ENCODE measurements at regions not wholly inside any gene's neighbourhood (a gene's known extent, or its start where the extent isn't known, plus 50 kb on each side); places are given as distances from the start of the nearest gene placed in this dataset.

DNA sequence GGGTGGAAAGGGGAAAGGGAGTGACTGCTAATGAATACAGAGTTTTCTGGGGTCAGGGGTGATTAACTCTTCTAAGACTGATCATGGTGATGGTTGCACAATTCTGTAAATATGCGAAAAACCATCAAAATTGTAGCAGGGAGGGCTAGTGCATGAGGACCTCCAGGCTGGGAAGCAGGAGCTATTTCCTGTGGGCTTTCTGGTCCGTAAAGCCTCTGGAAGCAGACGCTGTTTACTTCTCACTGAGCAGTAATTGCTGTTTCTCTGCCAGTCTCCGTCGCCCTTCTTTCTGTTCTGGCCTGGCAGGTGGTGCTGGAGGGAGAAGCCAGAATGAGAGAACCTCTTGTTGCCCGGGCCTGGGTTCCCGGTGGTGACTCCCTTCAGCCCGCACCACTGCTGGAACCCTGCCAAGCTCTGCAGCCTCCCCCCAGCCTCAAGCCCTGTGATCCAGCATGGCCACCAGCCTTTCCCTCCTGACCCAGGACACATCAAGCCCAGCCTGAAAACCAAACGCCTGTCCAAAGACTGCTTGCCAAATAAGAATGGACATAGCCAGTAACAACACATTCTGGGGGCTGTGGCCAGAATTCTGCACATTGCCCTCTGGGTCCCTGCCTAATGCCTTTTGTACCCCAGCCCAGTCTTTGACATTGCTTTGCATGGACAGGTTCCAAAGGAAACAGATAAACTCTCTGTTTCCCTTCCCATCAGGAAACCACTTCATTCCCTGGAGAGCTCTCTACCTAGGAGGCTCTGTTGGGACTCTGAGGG lies 201.0 kb upstream of the NAV2 start:
- DNase-seq: no peak

GRCh38 chr11:19511066-19511412 lies 201.6 kb upstream of the NAV2 start:
- DNase-seq: no peak

- no peak for DNase-seq
These were observed 202.2 kb upstream of the NAV2 start for GRCh38 chr11:19510468-19510867.

- no peak for DNase-seq
These were observed 203.4 kb upstream of the NAV2 start for GRCh38 chr11:19509215-19509614.

- DNase-seq: no peak
These were observed 204.5 kb upstream of the NAV2 start for GRCh38 chr11:19508165-19508564.

GRCh38 chr11:19506816-19507486 lies 205.7 kb upstream of the NAV2 start:
- no peak for DNase-seq

DNA sequence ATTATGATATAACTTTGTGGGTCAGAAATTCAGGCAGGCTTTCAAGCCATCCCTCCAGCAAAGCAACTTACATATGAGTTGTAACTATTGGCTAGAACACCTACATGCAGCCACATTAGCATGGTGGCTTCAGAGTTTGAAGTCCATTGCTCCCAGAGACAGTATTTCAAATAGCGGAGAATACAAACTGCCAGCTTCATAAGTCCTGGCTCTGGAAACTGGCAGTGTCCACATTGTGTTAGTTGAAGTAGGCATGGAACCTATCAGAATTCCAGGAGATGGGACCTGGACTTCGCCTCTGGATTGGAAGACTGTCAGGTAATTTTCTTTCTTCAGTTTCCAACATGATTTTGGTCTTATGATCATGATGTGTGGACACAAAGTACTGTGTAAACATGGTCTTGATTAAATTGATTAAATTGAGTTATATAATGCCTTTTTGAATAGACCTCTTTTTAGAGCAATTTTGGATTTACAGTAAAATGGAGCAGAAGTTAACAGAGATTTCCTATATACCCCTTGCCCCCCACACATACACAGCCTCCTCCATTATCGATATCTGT lies 209.9 kb upstream of the NAV2 start:
- DNase-seq: no peak

DNA sequence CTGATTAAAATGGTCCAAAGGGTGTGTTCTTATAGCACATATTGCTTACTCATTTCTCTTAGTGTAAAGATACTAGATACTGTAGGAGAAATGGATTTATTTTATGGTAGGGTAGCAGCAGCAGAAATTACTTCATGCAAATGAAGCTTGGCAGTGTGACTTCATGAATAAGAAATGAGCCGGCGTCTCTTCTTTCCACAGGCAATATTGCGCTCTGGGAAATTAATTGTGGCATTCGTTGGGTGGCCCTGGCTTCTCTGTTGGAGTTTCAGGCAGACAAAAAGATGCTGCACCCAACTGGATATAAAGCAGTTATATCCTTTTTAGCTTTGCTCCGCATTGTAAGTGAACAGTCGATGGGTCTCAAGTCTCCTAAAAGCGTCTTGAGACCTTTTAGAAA lies 211.0 kb upstream of the NAV2 start:
- DNase-seq: no peak

DNA sequence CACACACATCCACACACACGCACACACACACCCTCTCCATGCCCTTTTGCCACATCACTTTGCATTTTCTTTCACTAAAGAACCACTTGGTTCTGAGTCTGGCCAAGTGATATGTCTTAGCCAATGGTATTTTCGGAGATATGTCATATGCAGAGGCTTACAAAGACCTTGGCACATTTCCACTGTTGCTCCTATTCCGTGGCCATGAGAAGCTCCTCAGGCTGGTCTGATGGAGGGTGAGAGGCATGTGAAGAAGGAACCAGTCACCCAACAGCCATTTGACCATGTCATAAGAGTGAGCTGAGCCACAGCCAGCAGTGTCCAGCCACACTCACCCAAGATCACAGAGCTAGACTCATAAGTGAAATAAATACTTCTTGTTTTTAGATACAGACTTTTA lies 212.6 kb upstream of the NAV2 start:
- no peak for DNase-seq

DNA sequence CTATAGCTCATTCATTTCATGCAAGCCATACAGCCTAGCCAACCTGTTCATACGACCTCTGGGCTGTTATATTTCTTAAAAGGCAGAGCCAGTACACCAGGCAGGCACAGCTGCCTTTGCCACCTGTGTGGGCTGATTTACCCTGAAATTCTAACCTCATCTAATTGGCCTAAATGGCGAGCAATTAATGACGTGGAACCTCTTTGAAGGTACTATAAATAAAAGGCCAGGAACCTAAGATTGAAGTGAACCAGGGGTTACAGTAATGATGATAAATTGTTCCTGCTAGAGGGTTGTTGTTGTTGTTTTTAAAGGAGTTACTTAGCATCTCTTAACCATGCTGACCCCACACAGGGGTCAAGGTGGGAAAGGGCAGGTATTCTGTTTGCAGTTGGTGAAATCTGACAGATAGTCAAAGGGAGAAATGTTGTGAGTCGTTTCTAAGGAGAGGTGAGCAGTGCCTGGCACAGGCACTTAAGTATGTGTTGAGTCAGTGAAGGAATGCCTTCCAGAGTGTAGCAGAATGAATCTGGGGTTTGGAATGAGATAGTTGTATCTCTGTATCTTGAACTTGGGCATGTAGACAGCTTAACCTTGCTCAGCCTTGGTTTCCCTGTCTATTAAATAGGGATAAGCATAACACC lies 213.5 kb upstream of the NAV2 start:
- no peak for DNase-seq

- DNase-seq: no peak
These were observed 219.0 kb upstream of the NAV2 start for GRCh38 chr11:19493446-19494213.

GRCh38 chr11:19482319-19483100 lies 230.1 kb upstream of the NAV2 start:
- no peak for DNase-seq

DNA sequence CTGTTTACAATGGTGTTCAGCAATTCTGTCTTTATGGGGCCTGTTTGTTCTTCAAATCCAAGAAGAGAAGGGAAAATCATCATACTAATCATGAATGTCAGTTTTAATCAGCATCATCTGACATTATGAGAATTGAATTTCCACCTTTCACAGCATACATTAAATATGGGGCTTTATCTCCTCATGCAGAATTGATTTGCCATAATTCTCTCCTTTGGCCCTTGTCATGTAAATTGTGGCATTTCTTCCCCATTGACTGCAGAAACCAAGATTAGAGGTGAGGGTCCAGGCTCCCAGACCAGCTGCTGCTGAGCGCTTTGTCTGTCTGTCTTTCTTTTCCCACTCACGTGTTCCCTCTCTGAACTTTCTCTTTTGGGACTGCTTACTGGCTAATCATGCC lies 232.1 kb upstream of the NAV2 start:
- DNase-seq: no peak

GRCh38 chr11:19478891-19479290 lies 233.7 kb upstream of the NAV2 start:
- no peak for DNase-seq

- no peak for DNase-seq
These were observed 234.4 kb upstream of the E2F8 start for GRCh38 chr11:19474954-19475721.

DNA sequence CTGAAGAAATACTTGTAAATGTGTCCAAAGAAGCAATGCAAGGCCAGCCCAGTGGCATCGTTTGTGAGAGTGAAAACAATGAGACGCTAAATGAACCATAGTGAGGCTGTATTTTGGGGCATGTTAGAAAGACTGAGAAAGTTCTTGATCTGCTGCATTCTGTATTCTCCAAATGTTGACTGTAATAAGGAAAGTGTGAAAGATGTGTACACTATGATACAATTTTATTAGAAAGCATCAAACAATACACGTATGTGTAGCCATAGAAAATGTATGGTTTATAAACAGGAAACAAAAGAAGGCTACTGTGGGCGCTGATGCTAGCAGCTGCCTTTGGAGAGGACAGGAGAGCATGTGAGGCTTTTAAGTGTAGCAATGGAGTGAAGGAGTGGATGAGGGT lies 233.5 kb upstream of the E2F8 start:
- DNase-seq: no peak

GRCh38 chr11:19472679-19473078 lies 231.9 kb upstream of the E2F8 start:
- no peak for DNase-seq

GRCh38 chr11:19467904-19468303 lies 227.2 kb upstream of the E2F8 start:
- no peak for DNase-seq

GRCh38 chr11:19466314-19466713 lies 225.6 kb upstream of the E2F8 start:
- no peak for DNase-seq

DNA sequence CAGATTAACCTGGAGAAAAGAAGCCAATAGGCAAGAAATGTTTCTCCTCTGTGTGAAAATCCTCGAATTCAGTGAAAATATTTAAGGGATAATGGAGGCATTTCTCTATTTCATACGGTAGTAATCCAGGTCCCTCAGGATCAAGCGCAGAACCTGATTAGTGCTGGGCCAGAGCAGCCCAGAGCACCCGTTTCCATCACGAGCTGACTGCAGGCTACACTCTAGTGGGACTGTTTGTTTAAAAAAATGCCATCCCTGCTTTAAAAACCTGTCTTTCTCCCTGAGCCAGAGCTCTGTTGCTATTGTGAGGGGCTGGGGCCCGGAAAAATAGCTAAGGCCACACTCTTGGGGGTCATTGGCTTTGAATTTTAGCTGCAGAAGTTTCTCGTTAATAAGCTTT lies 223.2 kb upstream of the E2F8 start:
- DNase-seq: no peak

GRCh38 chr11:19460718-19461405 lies 220.1 kb upstream of the E2F8 start:
- DNase-seq: no peak
